ENCODE measurements at regions not wholly inside any gene's neighbourhood (a gene's known extent, or its start where the extent isn't known, plus 50 kb on each side); places are given as distances from the start of the nearest gene placed in this dataset.
A peak's percentile ranks its signal among the peaks of the same experiment; 100 is the strongest.

DNA sequence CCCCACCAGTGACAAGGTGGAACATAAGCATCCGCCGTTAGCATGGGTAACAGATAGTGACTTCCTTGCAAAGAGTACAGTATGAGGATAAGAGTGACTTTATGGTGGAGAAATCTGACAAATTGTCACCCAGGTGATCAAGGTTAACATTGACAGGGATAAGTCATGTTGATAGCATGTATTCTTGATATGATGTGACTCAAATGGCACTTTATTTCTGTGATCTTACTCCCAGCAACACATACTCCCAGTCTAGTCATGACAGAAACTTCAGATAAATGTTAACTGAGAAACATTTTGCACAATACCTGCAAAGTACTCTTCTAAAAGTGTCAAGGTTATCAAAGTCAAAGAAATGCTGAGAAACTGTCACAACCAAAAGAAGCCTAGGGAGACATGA, 588.6 kb upstream of the KIF2B start:
- no peak overlapping the region for H3K27ac ChIP-seq (ENCODE audit: low read depth in 2 of 2, low read length in 2 of 2)
- no peaks in the 10 kb centered on the region for H3K27me3 ChIP-seq (ENCODE audit: control insufficient read depth, insufficient read depth, low read length)
- TF ChIP-seq, protein P1, sequence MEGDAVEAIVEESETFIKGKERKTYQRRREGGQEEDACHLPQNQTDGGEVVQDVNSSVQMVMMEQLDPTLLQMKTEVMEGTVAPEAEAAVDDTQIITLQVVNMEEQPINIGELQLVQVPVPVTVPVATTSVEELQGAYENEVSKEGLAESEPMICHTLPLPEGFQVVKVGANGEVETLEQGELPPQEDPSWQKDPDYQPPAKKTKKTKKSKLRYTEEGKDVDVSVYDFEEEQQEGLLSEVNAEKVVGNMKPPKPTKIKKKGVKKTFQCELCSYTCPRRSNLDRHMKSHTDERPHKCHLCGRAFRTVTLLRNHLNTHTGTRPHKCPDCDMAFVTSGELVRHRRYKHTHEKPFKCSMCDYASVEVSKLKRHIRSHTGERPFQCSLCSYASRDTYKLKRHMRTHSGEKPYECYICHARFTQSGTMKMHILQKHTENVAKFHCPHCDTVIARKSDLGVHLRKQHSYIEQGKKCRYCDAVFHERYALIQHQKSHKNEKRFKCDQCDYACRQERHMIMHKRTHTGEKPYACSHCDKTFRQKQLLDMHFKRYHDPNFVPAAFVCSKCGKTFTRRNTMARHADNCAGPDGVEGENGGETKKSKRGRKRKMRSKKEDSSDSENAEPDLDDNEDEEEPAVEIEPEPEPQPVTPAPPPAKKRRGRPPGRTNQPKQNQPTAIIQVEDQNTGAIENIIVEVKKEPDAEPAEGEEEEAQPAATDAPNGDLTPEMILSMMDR (IDR thresholded peaks at IDR 0.05; ENCODE audit: borderline replicate concordance, extremely low read depth, insufficient read depth), result no peak
- H3K9me3 ChIP-seq (ENCODE audit: control insufficient read depth in 2 of 3, insufficient read depth in 1 of 3, low read length in 3 of 3), result no peaks in the 10 kb centered on the region
- no peak overlapping the region for H3K9ac ChIP-seq (ENCODE audit: low read length in 3 of 3)
- H3K4me1 ChIP-seq (ENCODE audit: control insufficient read depth in 2 of 3, insufficient read depth in 2 of 3, low read depth in 1 of 3, low read length in 3 of 3), result no peaks in the 10 kb centered on the region
- no peak for DNase-seq
- no peaks in the 10 kb centered on the region for H3K36me3 ChIP-seq (ENCODE audit: control insufficient read depth in 2 of 3, insufficient read depth in 3 of 3, low read length in 3 of 3)
- no peak for FAIRE-seq
- H3K4me3 ChIP-seq (ENCODE audit: low read length in 3 of 3), result no peak overlapping the region
- intact Hi-C loops (cut with DNase I), result no loop called here

GRCh38 chr17:53227514-53227913, 595.2 kb upstream of the KIF2B start:
- FAIRE-seq, result no peak
- no peaks in the 10 kb centered on the region for H3K36me3 ChIP-seq (ENCODE audit: control insufficient read depth in 2 of 3, insufficient read depth in 3 of 3, low read length in 3 of 3)

GRCh38 chr17:53227111-53227510, 595.6 kb upstream of the KIF2B start:
- no peak overlapping the region for H3K27ac ChIP-seq (ENCODE audit: low read depth in 2 of 2, low read length in 2 of 2)
- no peak overlapping the region for H3K9ac ChIP-seq (ENCODE audit: low read length in 3 of 3)
- H3K4me1 ChIP-seq (ENCODE audit: control insufficient read depth in 2 of 3, insufficient read depth in 2 of 3, low read depth in 1 of 3, low read length in 3 of 3), result no peaks in the 10 kb centered on the region
- H3K4me3 ChIP-seq (ENCODE audit: low read length in 3 of 3), result no peak overlapping the region
- H3K27me3 ChIP-seq (ENCODE audit: control insufficient read depth, insufficient read depth, low read length), result no peaks in the 10 kb centered on the region
- H3K36me3 ChIP-seq (ENCODE audit: control insufficient read depth in 2 of 3, insufficient read depth in 3 of 3, low read length in 3 of 3), result no peaks in the 10 kb centered on the region
- DNase-seq (peak in 1 of 5 donors; percentile 4), FAIRE-seq (peak; percentile 57)
- intact Hi-C loops (cut with DNase I), result no loop called here
- TF ChIP-seq, protein P1 (IDR thresholded peaks at IDR 0.05; ENCODE audit: borderline replicate concordance, extremely low read depth, insufficient read depth), result no peak
- peaks cover 0 to under 1% (median 0%) of the 10 kb centered on the region in 3 donors for H3K9me3 ChIP-seq (ENCODE audit: control insufficient read depth in 2 of 3, insufficient read depth in 1 of 3, low read length in 3 of 3)

More at GRCh38 chr17:53227514-53227913, 595.2 kb upstream of the KIF2B start:
- H3K4me3 ChIP-seq (ENCODE audit: low read length in 3 of 3), result no peak overlapping the region
- TF ChIP-seq, protein P1 (IDR thresholded peaks at IDR 0.05; ENCODE audit: borderline replicate concordance, extremely low read depth, insufficient read depth), result no peak
- no peaks in the 10 kb centered on the region for H3K9me3 ChIP-seq (ENCODE audit: control insufficient read depth in 2 of 3, insufficient read depth in 1 of 3, low read length in 3 of 3)
- peak in 2 of 5 donors; percentile 11 to 12 for DNase-seq
- no peaks in the 10 kb centered on the region for H3K27me3 ChIP-seq (ENCODE audit: control insufficient read depth, insufficient read depth, low read length)
- intact Hi-C loops (cut with DNase I), result no loop called here
- no peak overlapping the region for H3K9ac ChIP-seq (ENCODE audit: low read length in 3 of 3)
- H3K27ac ChIP-seq (ENCODE audit: low read depth in 2 of 2, low read length in 2 of 2), result no peak overlapping the region
- H3K4me1 ChIP-seq (ENCODE audit: control insufficient read depth in 2 of 3, insufficient read depth in 2 of 3, low read depth in 1 of 3, low read length in 3 of 3), result no peaks in the 10 kb centered on the region

DNA sequence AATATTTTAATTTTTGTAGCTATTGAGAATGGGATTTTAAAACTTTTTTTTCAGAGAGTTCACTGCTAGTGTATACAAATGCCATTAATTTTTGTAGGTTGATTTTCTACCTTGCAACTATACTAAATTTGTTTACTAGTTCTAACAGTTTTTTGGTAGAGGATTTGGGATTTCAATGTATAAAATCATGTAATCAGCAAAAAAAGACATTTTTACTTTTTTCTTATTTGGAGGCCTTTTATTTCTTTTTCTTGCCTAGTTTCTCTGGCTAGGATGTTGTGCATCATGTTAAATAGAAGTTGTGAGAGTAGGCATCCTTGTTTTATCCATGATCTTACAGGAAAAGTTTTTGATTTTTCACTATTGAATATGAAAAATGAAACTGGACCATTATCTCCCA, 602.9 kb upstream of the KIF2B start:
- Histone ChIP-seq H3K27me3 (ENCODE audit: control insufficient read depth, insufficient read depth, low read length) (no peaks in the 10 kb centered on the region), H3K9me3 (ENCODE audit: control insufficient read depth in 2 of 3, insufficient read depth in 1 of 3, low read length in 3 of 3) (peaks cover 0 to 5% (median 3%) of the 10 kb centered on the region in 3 donors), H3K36me3 (ENCODE audit: control insufficient read depth in 2 of 3, insufficient read depth in 3 of 3, low read length in 3 of 3) (no peaks in the 10 kb centered on the region), H3K4me3 (ENCODE audit: low read length in 3 of 3) (no peak overlapping the region), H3K4me1 (ENCODE audit: control insufficient read depth in 2 of 3, insufficient read depth in 2 of 3, low read depth in 1 of 3, low read length in 3 of 3) (no peaks in the 10 kb centered on the region), H3K27ac (ENCODE audit: low read depth in 2 of 2, low read length in 2 of 2) (no peak overlapping the region), H3K9ac (ENCODE audit: low read length in 3 of 3) (no peak overlapping the region)
- DNase-seq (no peak), FAIRE-seq (no peak)
- TF ChIP-seq, protein P1 (IDR thresholded peaks at IDR 0.05; ENCODE audit: borderline replicate concordance, extremely low read depth, insufficient read depth), result no peak
- intact Hi-C loops (cut with DNase I), result no loop called here

All from kidney (tissue), 13 donors.